KOPT-K1 (cell line): ENCODE measurements at regions not wholly inside any gene's neighbourhood (a gene's known extent, or its start where the extent isn't known, plus 50 kb on each side); places are given as distances from the start of the nearest gene placed in this dataset.
"Not testable (repeated sequence)": the region's sequence is repeated elsewhere in the genome, so short reads cannot be mapped to it uniquely, and the experiment has no call there.

Experiments used
- H3K27ac ChIP-seq: fragments of 200-600 bp; sonication (generic); 2 replicates; pipeline ENCODE4 v1.5.1; 2016; ENCODE audit warnings: antibody characterized with exemption, mild to moderate bottlenecking, low read depth, low read length; ENCODE audit not compliant: poor library complexity, severe bottlenecking
- H3K36me3 ChIP-seq: fragments of 200-600 bp; sonication (generic); 2 replicates; pipeline ENCODE4 v1.5.1; 2017; ENCODE audit warnings: antibody characterized with exemption, mild to moderate bottlenecking, low read length, moderate library complexity; ENCODE audit not compliant: insufficient read depth
- H3K9me3 ChIP-seq: fragments of 200-600 bp; sonication (generic); 2 replicates; pipeline ENCODE4 v1.5.1; 2017; ENCODE audit warnings: antibody characterized with exemption, low read length, mild to moderate bottlenecking; ENCODE audit not compliant: insufficient read depth, poor library complexity, severe bottlenecking

DNA sequence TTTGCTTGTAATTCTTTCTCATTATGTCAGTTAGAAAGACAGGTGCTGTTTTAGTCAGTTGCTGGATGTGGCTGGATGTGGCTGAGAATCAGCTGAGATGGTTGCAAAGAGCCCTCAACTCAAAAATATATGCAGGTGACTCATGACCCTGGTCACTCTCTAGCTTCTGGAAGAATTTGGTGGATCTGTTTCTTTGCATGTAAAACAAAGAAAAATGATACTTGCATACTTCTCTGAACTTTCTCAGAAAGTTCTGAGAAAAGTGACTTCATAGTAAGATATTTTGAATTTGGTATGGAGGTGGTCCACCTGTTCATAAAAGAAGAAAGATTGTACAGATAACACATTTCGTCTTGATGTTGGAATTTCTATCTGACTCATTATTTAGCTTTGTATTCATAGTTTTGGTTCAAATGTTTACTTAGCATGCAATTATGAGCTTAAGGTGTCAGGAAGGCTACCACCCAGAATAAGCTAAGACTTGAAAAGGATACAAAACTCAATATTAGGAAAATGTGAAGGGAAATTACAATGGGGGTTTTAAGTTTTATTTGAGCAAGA, 163.2 kb upstream of the OLIG3 start:
- H3K36me3 ChIP-seq: no peaks in the 10 kb centered on the region
- H3K27ac ChIP-seq: peak overlapping the region; percentile 31
- H3K9me3 ChIP-seq: peaks cover 40% of the 10 kb centered on the region

DNA sequence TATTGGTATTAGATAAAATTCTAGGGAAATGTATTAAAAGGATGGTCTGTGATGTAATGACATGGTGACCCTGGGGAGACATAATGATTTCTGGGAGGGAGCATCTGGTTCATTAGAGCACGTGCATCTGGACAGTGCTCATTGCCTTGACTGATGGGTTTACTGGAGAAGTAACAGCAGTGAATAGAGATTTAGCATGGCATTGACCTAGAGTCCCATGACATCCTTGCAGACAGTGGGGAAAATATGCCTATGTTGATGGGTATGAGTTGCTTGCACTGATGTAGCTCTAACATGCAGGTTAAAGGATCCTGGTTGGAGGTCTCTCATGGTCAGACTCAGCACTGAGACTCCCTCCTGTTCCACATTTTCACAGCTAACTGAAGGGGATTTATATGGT, 164.1 kb upstream of the OLIG3 start:
- Histone ChIP-seq H3K27ac (no peak overlapping the region), H3K9me3 (peaks cover 35% of the 10 kb centered on the region), H3K36me3 (no peaks in the 10 kb centered on the region)

DNA sequence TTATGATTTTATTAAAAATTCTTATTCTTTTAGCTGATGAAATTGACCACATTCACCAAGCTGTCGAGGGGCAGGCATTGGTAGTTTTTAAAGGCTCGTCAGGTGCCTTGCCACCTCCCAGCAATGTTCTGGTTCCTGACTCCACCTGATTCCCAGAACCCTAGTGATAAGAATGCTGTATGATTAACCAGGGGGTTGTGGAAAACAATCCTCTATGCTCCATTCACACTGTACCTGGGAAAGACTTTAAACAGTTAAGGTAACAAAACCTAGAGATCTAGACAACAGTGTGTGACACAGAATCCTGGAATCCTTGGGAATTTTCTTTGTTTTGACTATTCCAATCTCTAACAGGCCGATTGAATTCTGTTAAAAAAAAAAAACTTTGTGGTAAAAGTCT, 165.7 kb upstream of the OLIG3 start:
- Histone ChIP-seq H3K36me3 (no peaks in the 10 kb centered on the region), H3K9me3 (peaks cover 19% of the 10 kb centered on the region), H3K27ac (no peak overlapping the region)

DNA sequence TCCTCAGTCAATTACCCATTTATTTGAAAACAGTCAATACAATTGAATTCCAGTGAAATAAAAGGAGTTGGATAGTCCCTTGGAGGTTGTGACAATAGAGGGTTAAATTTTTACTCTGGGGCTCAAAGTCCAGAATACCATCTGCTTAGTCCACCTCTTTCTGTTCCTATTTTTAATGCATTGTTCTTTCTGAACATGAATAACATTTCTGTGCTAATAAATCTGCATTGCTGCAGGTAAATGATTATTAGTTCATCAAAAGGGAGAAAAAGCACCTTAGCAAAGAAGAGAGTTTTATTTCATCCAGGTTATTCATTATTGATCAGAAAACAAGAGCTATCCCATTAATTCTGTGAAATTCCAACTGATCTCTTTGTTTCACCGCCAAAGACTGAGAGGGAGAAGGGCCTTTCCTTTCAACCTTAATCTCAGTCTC, 166.1 kb upstream of the OLIG3 start:
- Histone ChIP-seq H3K36me3 (no peaks in the 10 kb centered on the region), H3K27ac (no peak overlapping the region), H3K9me3 (peaks cover 15% of the 10 kb centered on the region)

DNA sequence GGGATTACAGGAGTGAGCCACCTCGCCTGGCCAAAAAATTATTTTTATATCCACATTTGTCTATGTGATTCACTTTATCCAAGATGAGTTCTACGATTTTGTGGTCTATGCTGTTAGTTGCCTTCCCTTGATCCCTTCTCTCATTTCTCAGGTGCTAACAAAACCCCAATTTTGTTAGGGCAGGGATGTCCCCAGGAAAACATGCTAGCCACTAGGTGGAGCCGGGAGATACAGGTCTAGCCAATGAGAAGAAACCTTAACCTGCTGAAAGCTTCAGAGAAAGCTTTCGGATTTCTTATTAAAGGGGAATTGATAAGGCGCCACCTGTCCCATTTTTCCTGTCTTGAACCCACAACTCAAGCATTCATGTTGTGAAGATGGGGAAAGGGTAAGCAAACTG, 167.4 kb upstream of the OLIG3 start:
- H3K27ac ChIP-seq: no peak overlapping the region
- peaks cover 2% of the 10 kb centered on the region for H3K9me3 ChIP-seq
- no peaks in the 10 kb centered on the region for H3K36me3 ChIP-seq

DNA sequence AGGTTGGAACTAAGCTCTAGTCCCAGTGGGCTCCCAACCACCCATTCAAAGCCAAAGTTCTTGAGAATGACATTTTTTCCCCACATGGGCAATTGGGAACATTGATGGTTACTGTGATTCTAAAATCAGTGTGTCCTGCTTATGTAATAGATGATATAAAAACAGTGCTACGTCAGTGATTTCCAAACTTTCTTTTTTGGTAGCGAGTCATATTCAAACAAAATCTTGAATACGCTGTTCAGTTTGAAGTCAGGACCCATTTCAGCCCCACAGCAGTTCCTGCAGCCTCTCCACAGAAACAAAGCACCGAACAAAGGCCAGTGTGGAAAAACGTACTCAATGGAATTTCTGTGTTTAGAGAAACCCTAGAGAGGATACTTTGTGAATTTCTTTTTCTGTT, 170.0 kb upstream of the OLIG3 start:
- H3K36me3 ChIP-seq: no peaks in the 10 kb centered on the region
- no peaks in the 10 kb centered on the region for H3K9me3 ChIP-seq
- no peak overlapping the region for H3K27ac ChIP-seq

DNA sequence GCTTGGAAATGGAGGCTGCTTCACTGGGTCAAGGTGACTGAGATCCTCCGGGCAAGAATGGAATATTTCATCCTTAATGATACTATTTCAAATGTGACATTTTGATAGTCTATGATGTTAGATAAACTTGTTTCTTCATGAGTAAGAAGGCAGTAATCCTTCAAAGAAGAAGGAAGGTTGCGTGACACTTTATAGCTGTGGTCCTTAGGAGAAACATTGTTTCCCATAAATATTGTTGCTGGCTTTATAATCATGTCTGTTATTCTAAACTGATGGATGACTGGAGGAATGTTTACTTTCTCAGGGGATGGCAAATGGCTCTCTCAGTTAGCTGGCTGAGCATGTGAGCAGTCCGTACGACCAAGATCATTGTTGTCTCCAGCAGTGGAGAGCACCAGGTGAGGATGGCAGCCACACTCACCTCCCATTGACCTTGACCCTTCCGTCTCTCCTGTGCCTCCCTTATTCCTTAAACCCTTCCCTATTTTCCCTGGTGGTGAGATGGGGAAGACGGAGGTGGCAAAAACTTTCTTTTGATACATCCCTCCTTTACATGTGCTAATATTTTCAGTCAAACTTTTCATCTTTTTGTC, 171.2 kb upstream of the OLIG3 start:
- H3K9me3 ChIP-seq: peaks cover 3% of the 10 kb centered on the region
- H3K27ac ChIP-seq: no peak overlapping the region
- no peaks in the 10 kb centered on the region for H3K36me3 ChIP-seq

DNA sequence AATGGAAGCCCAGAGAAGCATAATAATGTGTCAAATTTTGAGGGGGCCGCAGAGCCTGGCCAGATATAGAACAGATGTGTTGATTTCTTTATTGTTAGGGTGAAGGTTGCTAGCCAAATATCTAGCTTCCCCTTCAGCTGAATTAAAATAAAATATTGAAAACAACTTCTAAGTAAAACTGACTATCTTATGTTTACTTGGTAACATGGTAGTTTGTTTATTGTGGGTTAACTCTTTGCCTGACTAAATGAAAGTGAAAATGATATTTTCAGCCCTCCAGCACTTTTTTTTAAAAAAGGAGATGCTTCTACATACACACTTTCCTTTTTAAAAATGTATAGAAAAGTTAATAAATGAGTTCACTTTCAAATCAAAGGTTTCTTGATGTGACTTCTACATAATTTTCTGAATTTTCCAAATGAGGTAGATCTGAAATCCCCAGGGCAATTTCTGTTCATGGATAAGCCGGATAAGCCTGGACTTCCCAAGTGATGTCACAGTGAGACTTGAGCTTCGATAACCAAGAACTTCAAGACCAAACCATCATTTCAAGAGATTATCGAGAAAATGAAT, 172.1 kb upstream of the OLIG3 start:
- Histone ChIP-seq H3K9me3 (peaks cover 4% of the 10 kb centered on the region), H3K36me3 (no peaks in the 10 kb centered on the region), H3K27ac (peak overlapping the region; percentile 42)

DNA sequence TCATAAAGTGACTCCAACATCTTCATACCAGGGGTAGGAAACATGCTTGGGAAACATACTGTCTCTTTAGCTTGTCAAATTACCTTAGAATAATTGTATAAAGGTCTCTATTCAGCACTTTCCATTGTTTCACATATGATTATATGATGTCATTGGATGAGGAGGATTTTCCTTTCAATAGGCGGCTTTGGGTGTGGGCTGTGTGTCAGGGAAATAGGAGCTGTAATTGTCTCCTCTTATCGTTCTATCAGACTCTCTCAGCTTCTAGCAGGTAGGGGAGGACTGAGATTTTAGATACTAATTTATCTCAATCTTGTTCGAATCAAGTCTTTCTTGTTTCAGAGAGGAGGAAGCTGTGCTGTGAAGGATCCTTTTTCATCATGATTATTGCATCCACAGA, 179.4 kb upstream of the OLIG3 start:
- Histone ChIP-seq H3K9me3 (peaks cover 4% of the 10 kb centered on the region), H3K27ac (no peak overlapping the region), H3K36me3 (no peaks in the 10 kb centered on the region)

DNA sequence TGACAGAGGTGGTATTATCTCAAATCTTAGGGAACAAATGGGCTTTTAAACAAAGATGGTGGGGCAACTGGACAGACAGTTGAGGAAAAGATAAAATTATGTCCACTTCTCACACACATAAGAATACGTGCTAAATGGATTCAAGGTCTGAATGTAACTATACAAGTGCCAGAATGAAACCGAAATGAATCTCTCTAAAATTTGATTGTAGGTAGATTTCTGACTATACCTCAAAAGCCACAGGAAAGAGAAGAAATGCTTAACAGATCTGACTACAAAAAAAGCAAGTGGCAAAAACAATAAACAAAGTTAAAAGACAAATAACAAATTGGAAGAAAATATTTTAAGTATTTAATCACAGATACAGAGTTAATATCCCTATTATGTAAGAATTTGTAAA, 182.7 kb upstream of the OLIG3 start:
- Histone ChIP-seq H3K9me3 (no peaks in the 10 kb centered on the region), H3K27ac (no peak overlapping the region), H3K36me3 (no peaks in the 10 kb centered on the region)

DNA sequence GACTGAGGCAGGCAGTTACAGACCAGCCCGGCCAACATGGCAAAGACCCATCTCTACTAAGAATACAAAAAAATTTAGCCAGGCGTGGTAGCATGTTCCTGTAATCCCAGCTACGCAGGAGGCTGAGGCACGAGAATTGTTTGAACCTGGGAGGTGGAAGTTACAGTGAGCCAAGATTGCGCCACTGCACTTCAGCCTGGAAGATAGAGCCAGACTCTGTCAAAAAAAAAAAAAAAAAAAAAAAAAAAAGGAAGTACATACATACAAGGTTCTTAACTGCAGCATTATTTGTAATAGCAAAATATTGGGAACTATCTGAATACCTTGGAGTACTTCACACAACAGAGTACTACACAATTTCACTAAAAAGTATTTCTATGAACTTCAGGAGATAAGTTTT, 183.5 kb upstream of the OLIG3 start:
- no peaks in the 10 kb centered on the region for H3K9me3 ChIP-seq
- H3K27ac ChIP-seq: no peak overlapping the region
- no peaks in the 10 kb centered on the region for H3K36me3 ChIP-seq

DNA sequence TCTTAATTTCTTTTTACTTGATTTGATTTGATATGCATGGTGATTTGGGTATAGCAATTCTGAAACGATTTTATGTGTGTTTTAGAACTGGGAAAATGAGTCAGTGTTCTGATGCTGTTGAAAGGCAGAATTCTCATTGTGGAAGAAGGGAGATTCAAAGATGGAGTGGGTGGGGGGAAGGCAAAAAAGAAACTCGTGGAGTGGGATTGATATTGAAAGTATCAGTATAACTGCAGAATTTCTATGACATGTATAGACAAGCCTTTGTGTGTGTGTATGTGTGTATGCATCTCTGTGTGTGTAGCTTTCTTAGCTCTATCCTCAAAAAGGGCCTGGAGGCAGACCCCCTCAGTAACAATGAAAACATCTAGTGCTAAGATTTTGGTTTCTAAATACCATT, 184.3 kb upstream of the OLIG3 start:
- no peaks in the 10 kb centered on the region for H3K36me3 ChIP-seq
- no peak overlapping the region for H3K27ac ChIP-seq
- no peaks in the 10 kb centered on the region for H3K9me3 ChIP-seq

DNA sequence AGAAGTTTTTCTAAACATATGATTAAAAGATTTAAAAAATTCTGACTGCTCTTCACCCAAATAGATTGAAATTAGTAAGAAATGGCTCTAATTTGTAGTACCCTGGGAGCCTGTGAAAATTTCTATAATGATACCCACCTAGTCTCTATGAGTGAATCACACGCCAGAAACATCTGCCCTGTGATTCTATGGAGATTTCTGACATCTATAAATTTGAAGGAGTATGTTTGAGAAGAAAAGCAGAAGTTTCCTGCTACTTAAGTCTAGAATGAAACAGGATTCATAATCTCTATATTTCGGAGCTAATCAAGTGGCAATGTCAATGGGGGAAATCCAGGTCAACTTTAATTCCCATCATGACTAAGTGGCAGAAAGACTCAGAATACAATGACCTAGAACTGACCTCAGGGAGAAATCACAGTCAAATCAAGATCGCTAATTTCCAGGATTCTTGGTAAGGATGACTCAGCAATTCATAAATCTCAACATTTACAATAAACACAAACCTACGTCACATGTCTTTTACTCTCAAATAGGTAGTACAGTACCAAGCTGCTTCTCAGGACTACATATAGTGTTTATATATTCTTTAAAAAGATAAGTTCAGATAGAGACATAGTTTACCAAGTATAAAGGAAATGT, 186.2 kb upstream of the TNFAIP3 start:
- no peaks in the 10 kb centered on the region for H3K9me3 ChIP-seq
- H3K27ac ChIP-seq: no peak overlapping the region
- H3K36me3 ChIP-seq: no peaks in the 10 kb centered on the region

DNA sequence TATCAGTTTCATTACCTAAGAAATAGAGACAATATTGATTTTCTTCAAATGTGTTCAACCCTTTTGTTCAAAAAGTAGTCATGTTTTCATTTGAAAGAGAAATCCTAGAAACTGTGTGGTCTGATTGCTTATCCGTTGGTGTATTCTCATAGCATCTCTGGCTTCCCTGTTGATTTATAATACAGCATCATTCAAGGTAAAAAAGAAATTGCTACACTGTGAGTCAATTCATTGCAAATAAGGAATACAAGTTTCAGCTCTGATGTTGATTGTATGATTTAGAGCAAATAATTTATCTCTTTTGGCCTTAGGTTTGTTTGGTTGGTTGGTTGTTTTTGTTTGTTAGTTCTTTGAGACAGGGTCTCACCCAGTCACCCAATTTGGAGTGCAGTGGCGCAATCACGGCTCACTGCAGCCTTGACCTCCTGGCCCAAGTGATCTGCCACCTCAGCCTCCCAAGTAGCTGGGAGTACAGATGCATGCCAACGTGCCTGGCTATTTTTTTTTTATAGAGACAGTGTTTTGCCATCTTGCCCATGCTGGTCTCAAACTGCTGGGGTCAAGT, 185.5 kb upstream of the TNFAIP3 start:
- Histone ChIP-seq H3K36me3 (no peaks in the 10 kb centered on the region), H3K9me3 (no peaks in the 10 kb centered on the region), H3K27ac (no peak overlapping the region)

DNA sequence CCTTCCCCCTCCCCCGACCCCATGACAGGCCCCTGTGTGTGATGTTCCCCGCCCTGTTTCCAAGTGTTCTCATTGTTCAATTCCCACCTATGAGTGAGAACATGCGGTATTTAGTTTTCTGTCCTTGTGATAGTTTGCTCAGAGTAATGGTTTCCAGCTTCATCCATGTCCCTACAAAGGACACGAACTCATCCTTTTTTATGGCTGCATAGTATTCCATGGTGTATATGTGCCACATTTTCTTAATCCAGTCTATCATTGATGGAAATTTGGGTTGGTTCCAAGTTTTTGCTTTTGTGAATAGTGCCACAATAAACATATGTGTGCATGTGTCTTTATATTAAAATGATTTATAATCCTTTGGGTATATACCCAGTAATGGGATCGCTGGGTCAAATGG, 184.4 kb upstream of the TNFAIP3 start:
- H3K36me3 ChIP-seq, H3K27ac ChIP-seq, H3K9me3 ChIP-seq: not testable (repeated sequence)
